ENCODE measurements at regions not wholly inside any gene's neighbourhood (a gene's known extent, or its start where the extent isn't known, plus 50 kb on each side); places are given as distances from the start of the nearest gene placed in this dataset.

- POLR2A ChIA-PET = no interaction called here
- H3K9ac ChIP-seq (ENCODE audit: insufficient read depth, low read depth, low read length) = no peak overlapping the region
- no peak for FAIRE-seq
- WGBS (ENCODE audit: low lambda C conversion rate) = 4% methylated on average over 1 of the region's 1 CpG
- no peak for ATAC-seq
- peak; percentile 28; the same call in 1 of the 2 replicates for TF ChIP-seq MAFF (IDR thresholded peaks at IDR 0.05; ENCODE audit: low read depth, low read length)
- no peak for TF ChIP-seq ZNF781 (CRISPR knock-in tag; IDR thresholded peaks at IDR 0.05; ENCODE audit: borderline replicate concordance, not compliant biosample characterization)
- peak; percentile 54 to 66; a peak in 3 of 4 replicates for TF ChIP-seq MAFK (conservative IDR thresholded peaks at IDR 0.05 in 1 of 2, IDR thresholded peaks at IDR 0.05 in 1 of 2; ENCODE audit: low read length in 2 of 2)
- no peaks in the 10 kb centered on the region for H3K9me3 ChIP-seq (ENCODE audit: low read length)
- no peaks in the 10 kb centered on the region for H3K27me3 ChIP-seq (ENCODE audit: control insufficient read depth in 1 of 2, insufficient read depth in 2 of 2, low read length in 2 of 2)
- CTCF ChIA-PET (ENCODE audit: low intra/inter-chr PET ratio, low total read pairs) = no interaction called here
- H3K36me3 ChIP-seq (replicated peaks in 1 of 2; ENCODE audit: control insufficient read depth in 1 of 2, insufficient read depth in 2 of 2, low read length in 2 of 2) = no peaks in the 10 kb centered on the region
- no peak overlapping the region for H3K4me3 ChIP-seq (replicated peaks in 1 of 3; ENCODE audit: insufficient read depth in 1 of 3, low read depth in 2 of 3, low read length in 3 of 3)
- no peak overlapping the region for H2AFZ ChIP-seq (ENCODE audit: low read length)
- DNase-seq (ENCODE audit: low spot score) = no peak
- no peak overlapping the region for H3K27ac ChIP-seq (ENCODE audit: extremely low read length, insufficient read depth, low read length)
- H3K4me2 ChIP-seq (ENCODE audit: low read depth, low read length) = no peak overlapping the region
- intact Hi-C loops (cut with micrococcal nuclease; ENCODE audit: unreplicated experiment) = no loop called here
- H4K20me1 ChIP-seq (ENCODE audit: insufficient read depth, low read length) = no peaks in the 10 kb centered on the region
- H3K4me1 ChIP-seq (ENCODE audit: insufficient read depth, low read length) = no peaks in the 10 kb centered on the region
- no TSS peak for BruUV-seq (replicated peaks)
- no peaks in the 10 kb centered on the region for H3K79me2 ChIP-seq (ENCODE audit: insufficient read depth, low read length)
- in situ Hi-C loops (cut with HindIII; ENCODE audit: extremely low pct_ligation_motif_present, low pct_unique_long_range_greater_than_20kb) = no loop called here
Observed at GRCh38 chr13:63344711-63345110, 1929.1 kb upstream of the PCDH20 start.

GRCh38 chr13:63337921-63338320, 1922.3 kb upstream of the PCDH20 start:
- in situ Hi-C loops (cut with HindIII; ENCODE audit: extremely low pct_ligation_motif_present, low pct_unique_long_range_greater_than_20kb) (no loop called here), intact Hi-C loops (cut with micrococcal nuclease; ENCODE audit: unreplicated experiment) (no loop called here)
- Histone ChIP-seq H3K9me3 (ENCODE audit: low read length) (no peaks in the 10 kb centered on the region; the same call in 1 of the 2 replicates), H2AFZ (ENCODE audit: low read length) (no peak overlapping the region), H3K4me1 (ENCODE audit: insufficient read depth, low read length) (no peaks in the 10 kb centered on the region), H3K79me2 (ENCODE audit: insufficient read depth, low read length) (no peaks in the 10 kb centered on the region), H3K9ac (ENCODE audit: insufficient read depth, low read depth, low read length) (no peak overlapping the region), H3K36me3 (replicated peaks in 1 of 2; ENCODE audit: control insufficient read depth in 1 of 2, insufficient read depth in 2 of 2, low read length in 2 of 2) (no peaks in the 10 kb centered on the region), H3K4me3 (replicated peaks in 1 of 3; ENCODE audit: insufficient read depth in 1 of 3, low read depth in 2 of 3, low read length in 3 of 3) (no peak overlapping the region), H3K4me2 (ENCODE audit: low read depth, low read length) (no peak overlapping the region), H4K20me1 (ENCODE audit: insufficient read depth, low read length) (no peaks in the 10 kb centered on the region), H3K27ac (ENCODE audit: extremely low read length, insufficient read depth, low read length) (no peak overlapping the region), H3K27me3 (ENCODE audit: control insufficient read depth in 1 of 2, insufficient read depth in 2 of 2, low read length in 2 of 2) (no peaks in the 10 kb centered on the region)
- BruUV-seq (replicated peaks) = no TSS peak
- DNase-seq (ENCODE audit: low spot score) (no peak), FAIRE-seq (no peak), ATAC-seq (no peak)
- WGBS (ENCODE audit: low lambda C conversion rate) = 3% methylated on average over 5 of the region's 5 CpGs
- CTCF ChIA-PET (ENCODE audit: low intra/inter-chr PET ratio, low total read pairs) = no interaction called here
- TF ChIP-seq EEA1 (CRISPR knock-in tag; IDR thresholded peaks at IDR 0.05; ENCODE audit: borderline replicate concordance) = no peak
- TF ChIP-seq ZNF337 (CRISPR knock-in tag; IDR thresholded peaks at IDR 0.05; ENCODE audit: borderline replicate concordance, low read depth) = no peak
- TF ChIP-seq SMC3 (IDR thresholded peaks at IDR 0.05; ENCODE audit: low read length) = no peak
- no peak for TF ChIP-seq ZFP41 (CRISPR knock-in tag; IDR thresholded peaks at IDR 0.05; ENCODE audit: borderline replicate concordance)
- no peak for TF ChIP-seq HNRNPH1 (optimal IDR thresholded peaks at IDR 0.05; ENCODE audit: low read depth, low read length)
- no peak for TF ChIP-seq ZBTB21 (CRISPR knock-in tag; IDR thresholded peaks at IDR 0.05)
- no peak for TF ChIP-seq GABPB1 (CRISPR knock-in tag; IDR thresholded peaks at IDR 0.05)
- TF ChIP-seq NFRKB (IDR thresholded peaks at IDR 0.05) = no peak
- TF ChIP-seq, protein P1, sequence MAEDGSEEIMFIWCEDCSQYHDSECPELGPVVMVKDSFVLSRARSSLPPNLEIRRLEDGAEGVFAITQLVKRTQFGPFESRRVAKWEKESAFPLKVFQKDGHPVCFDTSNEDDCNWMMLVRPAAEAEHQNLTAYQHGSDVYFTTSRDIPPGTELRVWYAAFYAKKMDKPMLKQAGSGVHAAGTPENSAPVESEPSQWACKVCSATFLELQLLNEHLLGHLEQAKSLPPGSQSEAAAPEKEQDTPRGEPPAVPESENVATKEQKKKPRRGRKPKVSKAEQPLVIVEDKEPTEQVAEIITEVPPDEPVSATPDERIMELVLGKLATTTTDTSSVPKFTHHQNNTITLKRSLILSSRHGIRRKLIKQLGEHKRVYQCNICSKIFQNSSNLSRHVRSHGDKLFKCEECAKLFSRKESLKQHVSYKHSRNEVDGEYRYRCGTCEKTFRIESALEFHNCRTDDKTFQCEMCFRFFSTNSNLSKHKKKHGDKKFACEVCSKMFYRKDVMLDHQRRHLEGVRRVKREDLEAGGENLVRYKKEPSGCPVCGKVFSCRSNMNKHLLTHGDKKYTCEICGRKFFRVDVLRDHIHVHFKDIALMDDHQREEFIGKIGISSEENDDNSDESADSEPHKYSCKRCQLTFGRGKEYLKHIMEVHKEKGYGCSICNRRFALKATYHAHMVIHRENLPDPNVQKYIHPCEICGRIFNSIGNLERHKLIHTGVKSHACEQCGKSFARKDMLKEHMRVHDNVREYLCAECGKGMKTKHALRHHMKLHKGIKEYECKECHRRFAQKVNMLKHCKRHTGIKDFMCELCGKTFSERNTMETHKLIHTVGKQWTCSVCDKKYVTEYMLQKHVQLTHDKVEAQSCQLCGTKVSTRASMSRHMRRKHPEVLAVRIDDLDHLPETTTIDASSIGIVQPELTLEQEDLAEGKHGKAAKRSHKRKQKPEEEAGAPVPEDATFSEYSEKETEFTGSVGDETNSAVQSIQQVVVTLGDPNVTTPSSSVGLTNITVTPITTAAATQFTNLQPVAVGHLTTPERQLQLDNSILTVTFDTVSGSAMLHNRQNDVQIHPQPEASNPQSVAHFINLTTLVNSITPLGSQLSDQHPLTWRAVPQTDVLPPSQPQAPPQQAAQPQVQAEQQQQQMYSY (CRISPR knock-in tag; IDR thresholded peaks at IDR 0.05) = no peak
- TF ChIP-seq HMGA1 (CRISPR knock-in tag; conservative IDR thresholded peaks at IDR 0.05) = no peak
- no peak for TF ChIP-seq WIZ (CRISPR knock-in tag; IDR thresholded peaks at IDR 0.05)
- POLR2A ChIA-PET = no interaction called here
